NOMO-1 treated with DMSO at 0.1 percent for 48 hours (cell line): ENCODE measurements at regions not wholly inside any gene's neighbourhood (a gene's known extent, or its start where the extent isn't known, plus 50 kb on each side); places are given as distances from the start of the nearest gene placed in this dataset.
A peak's percentile ranks its signal among the peaks of the same experiment; 100 is the strongest.

ENCODE experiments used
- DNase-seq: peaks from one replicate; lab custom pipeline; 2025; ENCODE audit not compliant: unreplicated experiment; lab: John Stamatoyannopoulos, UW

DNA sequence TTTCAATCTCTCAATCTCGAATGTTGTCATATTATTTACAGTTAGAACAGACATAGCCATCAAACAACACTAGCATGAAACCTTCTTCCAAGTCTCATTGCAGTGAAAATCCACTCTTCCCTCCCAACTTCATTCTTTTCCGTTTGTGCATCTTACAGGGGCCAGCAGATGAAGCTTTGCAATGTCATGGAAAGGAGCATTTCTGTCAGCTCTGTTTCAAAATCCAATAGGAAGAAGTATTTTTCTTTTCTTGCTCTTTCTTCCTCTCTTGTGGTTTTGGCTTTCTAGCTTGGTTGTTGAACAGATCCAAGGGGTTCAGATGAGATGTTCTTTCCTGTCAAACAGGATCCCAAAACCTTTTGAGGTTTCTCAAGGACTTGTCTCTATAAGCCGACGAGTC is 416.6 kb downstream of the AEBP2 start:
- no peak for DNase-seq

DNA sequence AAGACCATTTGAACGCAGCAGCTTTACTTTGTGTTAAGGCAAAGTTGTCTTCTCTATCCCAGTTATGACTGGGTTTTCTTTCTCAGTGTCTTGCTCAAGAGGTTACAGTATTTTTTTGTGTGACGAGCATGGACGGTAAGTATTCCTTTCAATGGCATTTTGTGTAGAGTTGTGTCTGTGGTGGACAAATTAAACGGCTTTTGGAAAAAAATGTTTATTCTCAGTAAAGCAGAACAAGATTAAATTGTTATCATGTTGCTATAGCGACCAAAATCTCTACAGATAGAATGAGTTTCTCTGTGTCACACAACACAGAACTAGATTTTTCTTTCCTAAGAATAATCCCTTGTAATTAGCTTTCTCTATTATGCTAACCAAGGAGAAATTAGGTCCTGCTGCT is 417.1 kb downstream of the AEBP2 start:
- peak; percentile 46 for DNase-seq

DNA sequence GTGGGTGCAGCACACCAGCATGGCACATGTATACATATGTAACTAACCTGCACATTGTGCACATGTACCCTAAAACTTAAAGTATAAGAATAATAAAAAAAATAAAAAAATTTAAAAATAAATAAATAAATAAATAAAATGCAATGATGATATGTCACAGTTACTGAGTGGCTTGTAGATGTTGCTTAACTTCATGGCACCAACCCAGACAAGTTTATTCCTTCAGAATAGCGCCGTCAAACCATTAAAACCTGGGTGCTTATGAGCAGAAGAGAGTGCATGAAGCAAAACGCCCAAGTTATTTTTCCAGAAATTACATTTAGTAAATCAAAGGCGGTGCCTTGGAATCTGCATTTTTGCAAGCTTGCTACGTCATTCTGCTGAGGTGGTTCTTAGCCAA is 417.9 kb downstream of the AEBP2 start:
- DNase-seq: no peak

DNA sequence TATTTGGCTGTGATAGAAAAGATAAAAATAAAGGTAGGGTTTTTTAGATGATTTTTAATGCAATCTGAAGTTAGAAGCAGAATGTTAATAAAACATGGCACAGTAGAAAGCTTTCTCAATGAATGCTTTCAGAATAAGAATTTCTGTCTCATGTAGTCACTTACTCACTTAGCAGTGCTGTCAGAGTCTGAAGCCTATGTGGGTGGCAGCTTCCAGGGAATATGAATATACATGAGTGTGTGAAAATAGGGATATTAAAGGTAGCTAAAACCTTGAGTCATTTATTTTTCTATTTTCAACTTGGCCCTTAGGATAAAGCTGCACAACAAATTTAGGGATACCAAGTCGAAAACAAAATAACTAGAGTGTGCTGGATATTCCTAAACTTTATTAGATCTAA is 427.9 kb downstream of the AEBP2 start:
- no peak for DNase-seq

DNA sequence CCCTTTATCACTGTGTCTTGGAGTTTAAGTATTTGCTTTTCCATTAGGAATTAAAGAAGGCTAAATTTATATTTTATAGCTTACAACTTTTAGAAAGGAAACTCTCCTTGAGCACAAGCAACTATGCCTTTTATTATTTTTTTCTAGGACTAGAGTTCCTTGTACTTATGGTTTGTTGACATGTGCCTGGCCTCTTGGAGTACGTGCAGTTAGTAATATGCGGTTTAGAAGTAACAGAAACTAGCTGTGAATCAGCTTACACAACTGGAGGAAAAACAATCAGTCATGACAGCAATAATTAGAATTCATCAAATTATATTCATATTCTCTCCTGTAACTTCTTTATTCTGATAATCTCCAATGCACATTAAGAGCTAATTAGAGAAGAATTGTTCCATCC is 428.7 kb downstream of the AEBP2 start:
- DNase-seq: no peak

DNA sequence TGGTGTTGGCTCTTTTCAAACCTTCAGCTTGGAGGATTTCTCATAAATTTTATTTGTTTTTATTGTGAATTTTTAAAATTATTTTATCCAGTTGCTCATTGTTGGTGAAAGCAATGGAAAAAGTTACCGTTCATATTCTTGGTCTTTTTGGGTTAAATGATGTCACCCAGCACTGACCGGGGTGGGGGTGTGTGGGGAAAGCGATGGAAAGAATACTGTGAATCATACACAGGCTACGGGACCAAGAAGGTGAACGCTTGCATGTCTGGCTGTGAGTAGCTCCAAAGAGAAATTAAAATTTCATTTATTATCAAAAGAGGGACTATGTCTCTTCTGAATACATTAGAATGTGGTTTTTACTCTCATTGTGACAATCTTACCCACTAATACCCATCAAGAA is 430.1 kb downstream of the AEBP2 start:
- no peak for DNase-seq

DNA sequence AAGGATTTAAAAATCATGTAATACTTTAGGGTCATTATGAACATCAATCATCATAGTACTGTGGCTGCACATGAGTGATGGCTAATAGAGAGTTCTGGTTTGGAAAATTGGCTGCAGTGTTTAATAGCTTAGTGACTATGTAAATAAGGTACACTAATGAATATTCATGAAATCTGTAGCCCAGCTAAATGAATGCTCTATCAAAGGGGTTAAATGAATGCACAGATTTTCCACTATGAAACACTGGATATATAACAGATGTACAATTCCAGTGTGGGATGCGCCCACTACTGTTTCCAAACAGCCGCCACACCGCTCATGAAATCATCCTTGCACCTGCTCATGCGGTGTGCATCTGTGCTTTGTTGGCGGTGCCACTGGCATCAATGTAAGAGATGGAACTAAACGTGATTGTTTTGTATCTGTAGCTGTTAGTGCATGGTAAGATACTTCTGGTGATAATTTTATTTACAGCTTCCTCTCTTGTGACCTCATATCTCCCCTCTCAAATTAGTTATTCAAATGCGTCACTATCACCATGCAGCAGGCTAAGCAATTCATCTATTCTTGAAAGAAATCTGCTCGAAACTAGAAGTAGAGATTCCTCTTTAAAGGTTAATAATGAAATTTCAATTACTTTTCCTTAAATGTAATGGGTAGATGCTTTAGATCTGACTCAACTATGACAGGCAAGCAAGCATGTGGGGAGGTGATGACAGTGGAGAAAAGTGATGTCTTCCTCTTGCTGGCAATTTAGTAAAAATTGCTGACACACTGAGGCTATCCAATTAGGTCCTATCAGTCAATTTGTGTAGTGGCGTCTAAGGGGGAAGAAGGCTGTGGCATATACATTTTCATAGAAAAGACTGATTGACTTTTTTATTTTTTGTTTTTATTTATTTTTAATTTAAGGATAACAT is 433.6 kb downstream of the AEBP2 start:
- DNase-seq: no peak

DNA sequence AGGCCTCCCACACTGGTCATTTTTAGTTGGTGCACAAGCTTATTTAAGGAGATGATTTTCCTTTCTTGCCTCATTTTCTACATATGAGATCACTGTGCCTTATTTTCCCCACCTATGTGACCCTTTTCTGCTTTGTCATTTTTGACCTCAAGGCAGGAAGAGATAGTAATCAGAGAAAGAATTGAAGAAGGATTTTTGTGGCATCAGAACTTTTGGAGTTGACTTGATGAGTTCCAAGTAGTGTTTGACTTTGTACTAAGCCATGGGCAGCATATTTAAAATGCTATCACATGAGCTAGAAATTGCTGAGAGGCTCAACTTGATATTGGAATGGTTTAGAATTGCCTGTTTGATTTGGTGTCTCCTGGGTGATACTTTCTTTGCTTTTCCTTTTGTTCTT is 440.8 kb downstream of the AEBP2 start:
- no peak for DNase-seq

DNA sequence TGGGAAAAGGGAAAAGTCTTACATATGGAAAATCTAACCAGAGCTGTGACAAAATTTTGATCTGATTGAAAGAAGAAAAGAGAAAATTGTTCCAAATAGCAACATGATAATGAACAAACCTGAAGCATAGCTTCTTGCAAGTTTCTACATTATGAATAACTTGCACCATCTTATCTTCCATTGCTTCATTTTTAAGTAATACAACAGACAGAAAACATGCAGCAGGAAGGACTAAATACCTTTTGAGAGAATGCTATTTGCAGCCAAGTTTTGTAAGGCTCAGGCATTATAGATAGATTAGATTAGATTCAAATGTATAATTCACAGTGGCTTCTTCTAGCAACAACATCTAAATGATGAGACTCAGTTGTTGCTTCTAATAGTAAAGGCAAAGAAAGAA is 441.4 kb downstream of the AEBP2 start:
- DNase-seq: no peak

DNA sequence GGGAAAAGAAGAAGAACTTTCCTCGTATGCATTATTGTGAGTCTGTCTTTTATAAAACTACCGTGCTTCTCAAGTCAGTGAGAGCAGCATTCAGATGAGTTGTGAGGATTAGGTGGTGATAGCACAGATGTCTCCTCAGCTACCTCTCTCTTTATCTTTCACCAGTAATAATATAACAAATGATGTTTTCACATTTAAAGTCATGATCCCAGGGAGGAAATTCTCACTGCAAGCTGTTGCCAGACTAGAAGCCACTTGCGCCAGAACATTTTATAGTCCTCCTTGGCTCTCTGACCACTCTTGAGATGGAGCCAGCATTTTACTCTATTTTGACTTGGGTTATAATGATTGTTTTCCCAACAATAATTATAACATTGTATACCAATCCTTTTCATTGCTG is 443.1 kb downstream of the AEBP2 start:
- no peak for DNase-seq

DNA sequence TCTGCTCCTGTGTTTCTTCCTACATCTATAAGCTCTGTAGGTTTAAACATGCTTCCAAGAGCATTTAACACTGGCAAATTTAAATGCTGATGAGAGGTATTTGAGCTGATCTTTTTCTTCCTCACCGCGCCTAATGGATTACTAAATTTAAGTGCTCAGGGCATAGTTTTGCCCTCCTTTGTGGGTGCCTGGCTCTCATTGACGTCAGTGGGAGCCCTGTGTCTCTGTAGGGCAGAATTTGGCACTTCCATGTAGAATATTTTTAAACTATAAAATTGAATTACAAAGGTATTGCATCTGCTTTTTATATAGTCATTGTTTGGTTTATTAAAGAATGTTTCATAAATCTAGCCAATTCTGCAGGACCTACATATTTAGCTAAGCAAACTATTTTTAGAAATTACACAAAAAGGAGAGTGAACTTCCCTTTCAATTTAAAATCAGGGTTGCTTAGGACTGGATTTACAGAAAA is 444.8 kb downstream of the AEBP2 start:
- no peak for DNase-seq

DNA sequence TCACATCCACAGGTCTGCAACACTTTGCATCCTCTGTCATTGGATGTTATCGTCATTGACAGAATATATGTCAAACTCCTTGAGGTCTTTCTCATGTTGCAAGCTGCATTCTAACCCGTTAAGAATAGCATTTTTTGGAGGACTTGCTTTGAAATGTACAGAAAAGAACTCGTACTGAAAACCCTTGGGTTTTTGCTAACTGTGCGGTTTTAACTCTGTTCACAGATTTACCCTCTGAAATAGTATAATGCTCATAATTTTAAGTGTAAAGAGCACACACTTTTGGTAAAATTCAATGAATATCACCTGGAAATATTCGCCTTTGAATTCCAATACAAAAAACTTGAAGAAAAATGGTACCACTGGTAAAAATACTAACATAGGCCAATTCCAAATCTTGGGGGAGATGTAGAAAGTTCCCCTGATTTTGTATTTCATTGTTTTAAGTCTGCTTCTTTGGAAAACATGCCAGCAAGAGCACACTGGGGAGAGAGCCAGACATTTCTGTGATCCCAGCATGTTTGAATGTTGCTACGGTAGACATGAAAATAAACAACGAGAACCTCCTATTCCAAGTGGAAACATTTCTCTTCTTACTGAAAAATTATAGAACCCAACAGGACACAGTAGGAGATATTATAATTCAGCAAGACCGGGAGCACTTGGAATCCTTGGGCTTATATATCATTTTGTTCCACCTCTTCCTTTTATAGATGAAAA is 446.0 kb downstream of the AEBP2 start:
- no peak for DNase-seq

DNA sequence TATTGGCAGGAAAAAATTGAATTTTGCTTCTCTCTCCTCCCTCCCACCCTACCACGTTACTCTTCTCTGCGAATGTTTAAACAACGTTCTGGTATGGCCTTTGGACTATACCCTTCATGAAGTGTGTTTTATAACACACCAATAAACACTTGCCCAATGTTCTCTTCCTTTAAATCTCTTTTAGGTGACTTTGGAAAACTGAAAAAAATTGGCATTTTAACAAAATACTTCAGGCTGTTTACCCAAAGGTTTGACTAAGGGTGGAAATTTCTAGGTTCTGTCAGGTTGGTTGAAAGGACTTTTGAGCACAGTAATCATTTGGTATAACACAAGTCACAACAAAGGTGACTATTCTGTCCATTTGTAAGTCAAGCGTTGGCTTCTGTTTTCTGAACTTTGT is 446.8 kb downstream of the AEBP2 start:
- DNase-seq: no peak

DNA sequence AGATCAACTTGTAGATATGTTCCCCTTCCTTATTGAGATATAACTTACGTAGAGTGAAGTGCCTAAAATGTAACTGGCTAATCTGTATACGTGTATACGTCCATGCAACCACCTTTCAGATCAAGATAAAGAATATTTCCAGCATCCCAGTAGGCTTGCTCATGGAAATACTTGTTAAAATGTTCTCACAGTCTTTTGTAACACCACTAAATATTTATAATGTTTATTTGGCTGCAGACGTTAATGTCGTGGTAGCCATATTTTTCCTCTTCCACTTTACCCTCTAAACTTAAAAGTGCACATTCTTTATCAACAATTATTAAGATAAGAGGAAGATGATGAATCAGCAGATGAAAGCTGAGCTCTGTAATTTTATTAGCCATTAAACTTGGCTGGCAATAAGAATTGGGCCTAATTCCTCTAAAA is 447.4 kb downstream of the AEBP2 start:
- DNase-seq: no peak

DNA sequence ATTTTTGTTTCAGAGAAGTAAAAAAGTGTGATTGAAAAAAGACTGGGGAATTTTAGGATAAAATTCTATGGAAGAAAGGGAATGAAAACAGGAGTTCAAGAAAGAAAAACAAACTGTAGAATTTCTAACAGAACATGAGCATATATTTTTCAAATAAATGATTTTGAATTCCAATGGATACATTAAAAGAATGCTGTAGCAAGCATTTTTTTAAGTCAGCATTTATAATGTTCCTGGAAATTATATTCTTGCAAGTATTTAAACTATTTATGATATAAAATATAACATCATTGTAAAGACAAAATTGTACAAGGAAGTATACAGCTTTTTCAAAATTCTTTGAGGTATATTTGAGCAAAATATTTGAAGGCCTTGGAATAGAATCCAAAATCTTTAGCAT is 450.7 kb downstream of the AEBP2 start:
- no peak for DNase-seq

DNA sequence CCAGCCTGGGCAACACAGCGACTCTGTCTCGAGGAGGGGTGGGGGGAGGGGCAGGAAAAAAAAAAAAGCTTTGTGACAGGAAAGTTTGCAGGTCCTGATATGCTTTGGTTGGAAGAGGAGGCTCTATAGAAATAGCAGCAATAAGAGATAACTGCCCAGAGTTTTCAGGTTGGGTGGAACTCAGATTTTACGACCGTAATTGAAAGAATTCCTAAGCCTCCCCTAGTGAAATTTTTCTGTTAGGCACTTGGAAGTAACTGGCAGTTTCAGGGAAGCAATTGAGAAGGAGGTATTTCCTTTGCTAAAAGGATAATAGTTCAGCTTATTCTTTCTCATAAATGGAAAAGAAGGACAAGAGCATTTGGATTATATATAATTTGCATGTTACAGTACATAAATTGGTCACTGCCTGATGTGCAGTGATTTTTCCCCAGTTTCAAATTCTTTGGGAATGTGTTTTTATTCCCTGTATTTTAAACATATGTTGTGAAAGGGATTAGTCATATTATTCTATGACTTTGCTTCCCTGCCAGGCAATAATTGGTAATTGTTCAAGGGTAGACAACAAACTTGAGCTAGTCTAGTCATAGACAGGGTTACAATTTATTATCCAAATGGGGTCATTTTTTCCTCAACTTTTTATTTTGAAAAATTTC is 452.8 kb downstream of the AEBP2 start:
- no peak for DNase-seq

DNA sequence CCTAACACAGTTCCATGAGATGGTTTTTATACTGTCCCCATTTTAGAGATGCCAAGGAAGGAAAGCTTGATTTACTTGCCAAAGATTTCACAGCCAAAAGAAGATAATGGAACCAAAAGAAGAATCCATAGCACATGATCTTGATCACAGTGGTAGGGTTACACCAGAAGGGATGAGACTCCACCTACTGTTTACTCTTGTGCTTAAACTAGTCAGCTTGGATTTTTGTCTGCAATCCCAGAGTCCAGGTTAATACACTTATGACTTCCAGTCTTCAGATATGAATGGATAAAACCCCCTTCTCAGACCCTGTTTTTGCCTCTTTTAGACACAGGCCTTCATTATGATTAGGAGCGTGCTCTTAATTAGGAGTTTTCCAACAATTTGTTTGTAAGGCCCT is 454.2 kb downstream of the AEBP2 start:
- DNase-seq: no peak

DNA sequence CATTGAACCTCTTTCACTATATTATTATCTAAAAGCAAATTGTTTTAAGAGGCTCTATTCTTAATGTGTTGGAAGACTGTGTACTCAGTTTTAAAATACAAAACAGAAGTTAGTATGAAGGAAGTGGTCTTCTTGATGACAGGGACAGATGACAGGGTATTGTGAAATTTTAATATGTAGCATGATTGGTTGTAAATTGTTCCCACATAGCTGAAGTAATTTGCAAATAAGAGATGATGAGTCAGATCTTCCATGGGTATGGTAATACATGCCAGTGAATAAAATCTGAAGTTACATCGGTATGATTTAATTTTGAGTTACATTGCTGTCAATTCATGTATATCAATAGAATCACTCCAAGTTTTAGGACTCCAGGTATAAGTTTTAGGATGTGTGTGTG is 454.8 kb downstream of the AEBP2 start:
- DNase-seq: peak; percentile 92

DNA sequence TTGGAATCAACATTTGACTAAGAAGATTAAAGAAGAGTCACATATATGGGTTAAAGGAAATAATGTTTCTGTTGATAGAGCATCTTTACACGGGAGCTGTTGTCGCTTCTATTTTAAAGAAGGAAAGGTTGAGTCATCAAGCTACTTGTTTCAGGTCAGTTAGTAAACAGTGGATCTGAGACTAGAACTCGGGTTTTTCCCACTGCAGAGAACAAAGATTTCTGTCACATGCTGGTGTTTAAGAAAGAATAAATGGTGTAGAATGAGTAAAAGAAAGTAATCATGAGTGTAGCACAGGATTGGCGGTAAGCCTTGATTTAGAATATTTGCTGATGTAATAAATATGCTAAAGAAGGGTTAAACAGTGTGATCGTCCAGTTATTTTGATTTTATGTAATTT is 455.5 kb downstream of the AEBP2 start:
- DNase-seq: peak; percentile 14

DNA sequence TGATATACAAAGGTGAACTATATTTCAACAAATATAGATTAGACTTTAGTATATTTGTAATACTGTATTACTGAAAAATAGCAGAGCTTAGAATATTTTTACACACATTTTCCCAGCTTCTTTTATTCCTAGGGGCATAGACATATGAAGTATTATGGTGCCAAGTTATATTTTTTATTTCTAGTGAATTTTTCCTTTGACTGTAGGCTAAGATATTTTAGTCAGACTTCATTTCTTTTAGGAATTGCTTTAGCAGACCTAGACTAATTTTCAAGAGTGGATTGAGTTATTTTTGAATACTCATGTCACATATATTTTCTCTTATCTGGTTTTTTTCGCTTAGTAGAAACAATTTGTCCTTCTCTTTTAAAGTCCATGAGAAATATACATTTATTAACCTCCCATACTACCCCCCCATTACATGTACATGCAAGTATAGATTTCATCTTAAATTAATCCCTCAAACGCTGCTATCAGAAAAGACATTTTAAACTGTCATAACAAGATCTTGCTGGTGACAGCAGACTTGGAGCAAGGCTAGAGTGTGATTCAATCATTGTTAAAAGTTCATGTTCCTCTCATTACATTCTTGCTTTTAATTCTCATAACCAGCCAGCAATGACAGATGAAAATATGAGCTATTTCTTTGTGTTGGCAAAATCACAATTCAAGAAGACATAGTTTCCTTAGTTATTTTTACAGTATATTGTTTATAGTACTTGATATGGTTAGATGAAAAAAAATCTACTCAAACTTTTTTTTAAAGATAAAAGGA is 456.1 kb downstream of the AEBP2 start:
- DNase-seq: no peak

DNA sequence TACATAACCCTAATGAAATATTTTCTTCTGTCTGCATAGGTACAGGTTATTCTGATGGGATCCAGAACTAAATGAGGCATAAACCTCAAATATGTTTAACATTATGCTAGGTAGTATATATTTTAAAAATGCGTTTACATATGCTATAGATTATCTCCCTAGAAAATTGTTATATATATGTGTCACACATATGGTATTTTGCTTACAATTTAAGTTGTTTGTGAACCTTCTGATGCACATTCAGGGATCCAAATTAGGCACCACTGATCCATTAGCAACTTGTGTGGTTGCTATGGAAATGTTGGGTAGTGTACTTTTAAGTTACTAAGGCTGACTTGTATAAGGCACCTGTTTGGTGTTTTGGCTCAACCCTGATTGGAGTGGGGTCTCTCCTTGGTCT is 456.7 kb downstream of the AEBP2 start:
- no peak for DNase-seq
